Dendritic cell treated with granulocyte-macrophage colony-stimulating factor and Interleukin-4, amounts not matched to agents 40 ng/mL and 50 ng/mL, for 4 days (primary cell): ENCODE measurements at regions not wholly inside any gene's neighbourhood (a gene's known extent, or its start where the extent isn't known, plus 50 kb on each side); places are given as distances from the start of the nearest gene placed in this dataset.

Source experiments
- H3K27ac Mint-ChIP-seq: one replicate; pipeline ENCODE4 v1.8.0; 2022; ENCODE audit warnings: mild to moderate bottlenecking, mixed read lengths
- H3K27me3 Mint-ChIP-seq: one replicate; pipeline ENCODE4 v1.8.0; 2022; ENCODE audit warnings: mild to moderate bottlenecking, mixed read lengths
- H3K36me3 Mint-ChIP-seq: one replicate; pipeline ENCODE4 v1.8.0; 2022; ENCODE audit warnings: low read depth, mixed read lengths
- H3K4me1 Mint-ChIP-seq: one replicate; pipeline ENCODE4 v1.8.0; 2022; ENCODE audit warnings: low read depth, mixed read lengths
- H3K4me3 Mint-ChIP-seq: one replicate; pipeline ENCODE4 v1.8.0; 2022; ENCODE audit warnings: mild to moderate bottlenecking, moderate library complexity, mixed read lengths
- H3K9me3 Mint-ChIP-seq: one replicate; pipeline ENCODE4 v1.8.0; 2022; ENCODE audit warnings: mixed read lengths
- intact Hi-C: fragments of 100-400 bp; cut with micrococcal nuclease; formaldehyde crosslinking; loops from one replicate; pipeline ENCODE4 v1.15.0; 2022

DNA sequence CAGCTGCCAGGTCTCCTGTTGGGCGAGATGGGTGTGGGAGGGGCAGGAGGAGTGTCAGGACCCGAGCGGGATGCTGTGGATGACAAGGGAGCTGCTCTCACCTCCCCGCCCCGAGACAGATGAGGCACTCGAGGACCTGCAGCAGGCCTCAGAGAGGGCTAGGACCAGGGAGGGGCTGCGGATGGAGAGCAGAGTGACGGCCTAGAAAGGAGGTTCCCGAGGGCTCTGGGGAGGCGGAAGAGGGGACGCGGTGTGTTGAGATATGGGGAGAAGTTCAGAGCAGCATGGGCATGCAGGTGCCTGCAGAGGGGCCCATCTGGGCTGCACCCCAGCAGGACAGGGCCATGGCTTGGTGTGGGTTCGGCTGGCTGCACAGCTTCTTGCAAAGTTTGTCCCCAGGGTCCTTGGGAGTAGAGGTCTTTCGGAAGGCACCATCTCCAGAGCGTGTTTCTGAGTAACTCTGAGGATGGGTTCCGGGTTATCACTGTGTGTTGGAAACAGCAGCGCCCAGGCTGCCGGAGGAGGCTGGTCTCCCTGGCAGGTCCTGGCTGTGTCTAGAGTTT is 104.6 kb downstream of the PAX1 start:
- no peaks in the 10 kb centered on the region for H3K36me3 Mint-ChIP-seq

GRCh38 chr20:21808863-21809664 is 103.6 kb downstream of the PAX1 start:
- intact Hi-C loops, result loop anchor here (2.0 kb wide), 2 partner anchors 440 to 504 kb away; no protein-coding TSS in a partner anchor
- Mint-ChIP-seq H3K9me3 (no peaks in the 10 kb centered on the region), H3K27me3 (no peaks in the 10 kb centered on the region), H3K27ac (no peak overlapping the region), H3K4me1 (no peaks in the 10 kb centered on the region), H3K4me3 (no peak overlapping the region), H3K36me3 (no peaks in the 10 kb centered on the region)

More for the DNA sequence above, 104.6 kb downstream of the PAX1 start:
- Mint-ChIP-seq H3K4me3 (no peak overlapping the region), H3K27ac (no peak overlapping the region), H3K4me1 (no peaks in the 10 kb centered on the region), H3K27me3 (no peaks in the 10 kb centered on the region), H3K9me3 (no peaks in the 10 kb centered on the region)
- intact Hi-C loops, result loop anchor here (2.0 kb wide), 2 partner anchors 439 to 503 kb away; no protein-coding TSS in a partner anchor

DNA sequence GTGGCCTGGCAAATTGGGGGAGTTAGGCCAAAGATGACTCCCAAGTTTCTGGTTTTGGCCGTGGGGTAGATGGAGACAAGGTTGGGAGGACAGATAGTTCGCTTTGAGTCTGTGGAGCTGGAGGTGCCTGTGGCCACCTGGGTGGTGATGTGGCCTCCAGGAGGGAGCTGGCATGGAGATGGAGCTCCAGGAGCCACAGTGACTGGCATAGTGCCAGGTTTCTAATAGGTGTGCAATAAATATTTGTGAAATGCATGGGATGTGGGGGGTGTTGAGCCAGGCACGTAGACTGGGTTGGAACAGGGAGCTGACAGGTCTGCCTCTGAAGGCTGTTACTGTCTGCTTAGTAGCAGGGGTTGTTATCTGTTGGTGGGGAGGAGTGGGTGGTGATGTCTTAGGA is 102.7 kb downstream of the PAX1 start:
- Mint-ChIP-seq H3K9me3 (no peaks in the 10 kb centered on the region), H3K4me1 (no peaks in the 10 kb centered on the region), H3K36me3 (no peaks in the 10 kb centered on the region), H3K4me3 (no peak overlapping the region), H3K27me3 (no peaks in the 10 kb centered on the region), H3K27ac (no peak overlapping the region)
- intact Hi-C loops, result loop anchor here (2.0 kb wide), 2 partner anchors 441 to 505 kb away; no protein-coding TSS in a partner anchor

DNA sequence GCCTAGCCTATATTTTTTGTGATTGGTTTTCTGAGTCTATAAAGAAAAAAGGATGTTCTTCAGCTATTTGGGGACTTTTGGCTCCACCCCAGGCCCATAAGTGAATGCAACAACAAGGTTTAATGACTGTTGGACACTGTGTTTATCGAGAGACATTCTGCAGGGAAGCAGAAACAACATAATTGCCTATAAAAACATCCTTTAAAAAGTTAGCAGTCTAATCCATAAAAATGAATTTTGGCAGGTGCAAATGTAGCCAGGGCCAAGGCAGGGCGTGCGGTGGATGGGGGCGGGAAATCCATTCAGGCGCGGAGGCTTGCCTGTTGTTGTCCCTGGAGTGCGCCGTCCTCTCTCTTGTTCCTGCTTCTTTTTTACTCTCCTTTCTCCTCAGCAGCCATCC is 99.3 kb downstream of the PAX1 start:
- Mint-ChIP-seq H3K36me3 (no peaks in the 10 kb centered on the region), H3K4me1 (no peaks in the 10 kb centered on the region), H3K27me3 (no peaks in the 10 kb centered on the region), H3K9me3 (no peaks in the 10 kb centered on the region), H3K4me3 (no peak overlapping the region), H3K27ac (no peak overlapping the region)
- intact Hi-C loops, result no loop called here

DNA sequence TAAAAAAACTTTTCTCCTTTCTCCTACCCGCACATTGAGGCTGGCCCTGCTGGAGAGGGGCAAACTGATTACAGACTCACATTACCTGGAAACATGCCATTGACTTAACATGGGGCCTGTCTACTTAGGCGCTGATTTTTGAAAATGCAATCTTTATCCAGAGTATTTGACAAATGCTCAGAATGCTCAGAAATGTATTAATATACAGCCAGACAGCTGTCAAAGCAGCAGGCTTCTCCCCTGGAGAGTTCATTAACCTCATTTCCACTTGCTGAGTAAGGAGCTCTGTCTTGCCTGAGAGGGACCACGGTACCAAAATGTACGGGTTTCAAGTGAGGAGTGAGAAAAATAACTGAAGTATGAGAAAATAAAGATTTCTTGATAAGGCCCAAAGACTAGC is 95.7 kb downstream of the PAX1 start:
- Mint-ChIP-seq H3K9me3 (peaks cover 5% of the 10 kb centered on the region), H3K27me3 (no peaks in the 10 kb centered on the region), H3K4me1 (no peaks in the 10 kb centered on the region), H3K27ac (no peak overlapping the region), H3K36me3 (no peaks in the 10 kb centered on the region), H3K4me3 (no peak overlapping the region)
- intact Hi-C loops, result no loop called here

- H3K4me3 Mint-ChIP-seq, result no peak overlapping the region
- no peaks in the 10 kb centered on the region for H3K27me3 Mint-ChIP-seq
Measured at GRCh38 chr20:21798384-21798783, 92.9 kb downstream of the PAX1 start.

DNA sequence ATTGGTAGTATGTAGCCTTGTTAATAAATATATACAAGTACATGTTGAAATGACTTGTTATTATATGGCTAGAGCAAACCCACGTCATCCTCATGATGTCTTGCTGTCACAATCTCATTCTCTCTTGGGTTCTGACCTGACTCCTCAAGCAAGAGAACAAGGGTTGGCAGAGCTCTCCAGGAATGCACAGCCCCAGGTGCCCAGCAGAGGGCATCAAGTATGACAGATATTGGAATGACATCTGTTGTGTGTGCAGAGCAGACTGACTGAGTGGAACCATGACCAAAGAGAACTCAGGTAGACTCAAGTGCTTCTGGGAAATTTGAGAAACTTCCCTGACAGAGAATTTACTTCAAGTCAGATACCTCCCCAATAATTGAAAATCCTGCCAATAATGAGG is 90.6 kb downstream of the PAX1 start:
- Mint-ChIP-seq H3K36me3 (no peaks in the 10 kb centered on the region), H3K27me3 (no peaks in the 10 kb centered on the region), H3K9me3 (peaks cover 5% of the 10 kb centered on the region), H3K4me1 (no peaks in the 10 kb centered on the region), H3K4me3 (no peak overlapping the region), H3K27ac (no peak overlapping the region)
- intact Hi-C loops, result no loop called here

More at GRCh38 chr20:21798384-21798783, 92.9 kb downstream of the PAX1 start:
- peaks cover 5% of the 10 kb centered on the region for H3K9me3 Mint-ChIP-seq
- no peaks in the 10 kb centered on the region for H3K36me3 Mint-ChIP-seq
- no peak overlapping the region for H3K27ac Mint-ChIP-seq
- intact Hi-C loops, result no loop called here
- no peaks in the 10 kb centered on the region for H3K4me1 Mint-ChIP-seq

GRCh38 chr20:21788082-21788481 is 82.6 kb downstream of the PAX1 start:
- Mint-ChIP-seq H3K4me1 (no peaks in the 10 kb centered on the region), H3K27ac (no peak overlapping the region), H3K27me3 (no peaks in the 10 kb centered on the region), H3K36me3 (no peaks in the 10 kb centered on the region), H3K9me3 (no peaks in the 10 kb centered on the region), H3K4me3 (no peak overlapping the region)
- intact Hi-C loops, result no loop called here

GRCh38 chr20:21781446-21782075 is 76.1 kb downstream of the PAX1 start:
- Mint-ChIP-seq H3K36me3 (no peaks in the 10 kb centered on the region), H3K9me3 (no peaks in the 10 kb centered on the region), H3K27ac (no peak overlapping the region), H3K27me3 (no peaks in the 10 kb centered on the region), H3K4me1 (no peaks in the 10 kb centered on the region), H3K4me3 (no peak overlapping the region)
- intact Hi-C loops, result no loop called here

- Mint-ChIP-seq H3K27ac (no peak overlapping the region), H3K4me3 (no peak overlapping the region), H3K9me3 (no peaks in the 10 kb centered on the region), H3K4me1 (no peaks in the 10 kb centered on the region), H3K27me3 (no peaks in the 10 kb centered on the region), H3K36me3 (no peaks in the 10 kb centered on the region)
- intact Hi-C loops, result no loop called here
Measured at GRCh38 chr20:21780528-21780927, 75.1 kb downstream of the PAX1 start.
